Inflammatory macrophage treated with lipopolysaccharide for 4 hours (primary cell): ENCODE measurements at regions not wholly inside any gene's neighbourhood (a gene's known extent, or its start where the extent isn't known, plus 50 kb on each side); places are given as distances from the start of the nearest gene placed in this dataset.

Source experiments
- DNase-seq: peaks from one replicate; pipeline ENCODE4 v3.0.0-alpha.2; 2020

DNA sequence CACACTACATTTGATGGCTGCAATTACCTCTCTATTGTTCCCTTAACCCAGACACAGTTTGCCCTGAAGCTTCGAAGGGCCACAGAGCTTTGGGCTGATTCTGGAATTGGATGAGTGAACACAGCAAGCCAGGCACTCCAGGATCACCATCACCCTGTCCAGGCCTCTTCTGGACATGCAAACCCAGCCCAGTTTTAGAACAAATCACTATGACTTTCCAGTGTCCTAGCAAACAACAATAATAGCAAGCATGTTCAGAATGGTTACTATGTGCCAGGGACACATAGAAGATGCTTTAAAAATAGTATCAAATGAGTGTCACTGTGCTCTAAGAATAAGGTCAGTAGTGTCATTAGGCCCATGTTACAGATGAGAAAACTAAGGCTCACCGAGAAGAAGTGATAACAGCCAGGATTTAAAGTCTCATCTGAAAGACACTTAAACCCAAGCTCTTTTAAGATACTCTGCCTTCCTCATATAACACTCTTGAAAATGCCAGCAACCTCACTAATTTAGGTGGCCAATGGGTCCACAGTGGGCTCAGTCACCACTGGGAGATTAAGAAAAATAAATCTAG is 191.7 kb upstream of the STK17B start:
- no peak for DNase-seq

DNA sequence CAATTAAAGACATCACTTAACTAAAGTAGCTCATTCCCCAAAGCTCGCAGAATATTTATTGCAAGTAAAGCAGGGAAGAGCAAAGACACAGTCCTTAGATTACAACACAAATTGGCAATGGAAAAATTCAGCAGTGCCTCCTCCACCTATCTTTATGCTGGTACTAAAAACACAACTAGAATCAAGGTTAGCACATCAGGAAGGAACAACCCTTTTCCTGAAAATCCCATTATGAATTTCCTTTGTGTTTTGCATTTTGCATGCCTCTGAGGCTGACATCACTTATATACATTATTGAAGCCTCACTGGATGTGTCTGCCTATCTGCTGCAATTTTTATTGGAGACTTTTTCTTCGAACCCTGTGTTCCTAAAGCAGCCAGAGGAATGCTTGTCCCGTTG is 193.8 kb upstream of the STK17B start:
- DNase-seq, result no peak

DNA sequence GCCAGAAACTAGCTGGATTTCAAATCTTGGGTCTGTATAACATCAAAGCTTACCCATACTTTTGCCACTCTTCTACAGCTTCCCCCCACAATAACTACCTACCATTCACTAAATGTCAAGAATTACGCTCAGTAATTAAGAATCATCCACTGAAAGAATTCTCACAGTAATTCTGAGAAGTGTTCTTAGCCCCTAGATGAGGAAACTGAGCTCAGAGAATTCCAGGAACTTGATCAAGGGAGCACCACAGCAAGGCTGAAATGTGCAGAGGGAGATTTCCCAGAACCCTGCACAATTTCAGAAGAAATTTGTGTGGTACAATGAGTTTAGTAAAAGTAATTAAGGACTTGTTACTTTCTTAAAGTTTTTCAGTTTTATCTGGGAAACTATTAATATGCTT is 194.5 kb upstream of the STK17B start:
- no peak for DNase-seq

DNA sequence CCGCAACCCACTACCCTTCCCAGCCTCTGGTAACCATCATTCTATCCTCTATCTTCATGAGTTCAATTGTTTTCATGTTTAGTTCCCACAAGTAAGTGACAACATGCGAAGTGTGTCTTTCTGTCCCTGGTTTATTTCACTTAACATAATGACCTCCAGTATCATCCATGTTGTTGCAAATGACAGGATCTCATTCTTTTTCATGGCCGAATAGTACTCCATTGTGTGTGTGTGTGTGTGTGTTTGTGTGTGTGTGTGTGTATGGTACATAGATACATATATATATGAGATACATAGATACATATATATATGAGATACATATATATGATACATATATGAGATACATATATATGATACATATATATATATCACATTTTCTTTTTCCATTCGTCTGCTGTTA is 196.3 kb upstream of the STK17B start:
- no peak for DNase-seq

DNA sequence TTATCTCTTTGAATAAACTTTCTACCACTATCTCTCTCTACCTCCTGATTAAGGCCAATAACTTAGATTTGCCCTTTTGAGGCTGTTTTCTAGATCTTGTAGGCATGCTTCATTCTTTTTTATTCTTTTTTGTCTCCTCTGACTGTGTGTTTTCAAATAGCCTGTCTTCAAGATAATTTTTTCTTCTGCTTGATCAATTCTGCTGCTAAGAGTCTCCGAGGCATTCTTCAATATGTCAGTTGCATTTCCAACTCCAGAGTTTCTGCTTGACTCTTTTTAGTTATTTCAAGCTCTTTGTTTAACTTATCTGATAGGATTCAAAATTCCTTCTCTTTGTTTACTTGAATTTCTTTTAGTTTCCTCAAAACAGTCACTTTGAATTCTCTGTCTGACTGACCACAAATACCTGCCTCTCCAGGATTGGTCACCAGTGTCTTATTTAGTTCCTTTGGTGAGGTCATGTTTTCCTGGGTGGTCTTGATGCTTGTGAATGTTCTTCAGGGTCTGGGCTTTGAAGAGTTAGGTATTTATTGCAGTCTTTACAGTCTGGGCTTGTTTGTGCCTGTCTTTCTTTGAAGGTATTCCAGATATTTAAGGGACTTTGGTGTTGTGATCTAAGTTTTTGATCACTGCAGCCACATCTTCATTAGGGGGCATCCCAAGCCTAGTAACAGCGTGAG is 197.3 kb upstream of the STK17B start:
- no peak for DNase-seq

DNA sequence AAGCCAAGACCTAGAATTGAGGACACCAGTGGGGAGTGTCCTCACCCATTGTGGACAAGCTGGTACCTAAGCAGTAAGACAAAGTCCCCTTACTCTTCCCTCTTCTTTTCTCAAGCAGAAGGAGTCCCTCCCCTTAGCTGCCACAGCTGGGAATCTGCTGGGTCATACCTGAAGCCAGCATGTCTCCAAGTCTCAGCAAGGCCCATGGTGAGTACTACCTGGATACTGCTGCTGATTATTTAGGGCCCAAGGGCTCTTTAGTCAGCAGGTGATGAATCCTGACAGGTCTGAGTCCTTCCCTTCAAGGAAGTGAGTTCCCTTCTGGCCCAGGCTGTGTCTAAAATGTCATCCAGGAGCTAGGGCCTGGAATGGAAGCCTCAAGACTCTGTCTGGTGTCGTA is 198.6 kb upstream of the STK17B start:
- no peak for DNase-seq

DNA sequence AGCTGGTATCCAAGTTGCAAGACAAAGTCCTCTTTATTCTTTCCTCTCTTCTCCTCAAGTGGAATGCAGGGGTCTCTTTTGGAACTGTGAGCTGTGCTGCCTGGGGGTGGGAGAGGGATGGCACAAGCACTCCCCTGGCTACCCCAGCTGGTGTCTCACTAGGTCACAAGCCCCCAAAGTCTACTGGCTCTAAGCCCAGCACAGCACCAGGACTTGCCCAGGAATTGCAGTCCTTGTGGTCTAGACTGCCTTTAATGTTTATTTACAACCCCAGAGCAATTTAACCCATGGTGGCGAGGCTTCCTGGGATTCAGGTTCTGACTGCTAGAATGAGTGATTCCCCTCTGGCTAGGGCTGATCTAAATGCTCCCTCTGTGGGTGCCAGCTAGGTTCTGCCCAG is 199.0 kb upstream of the STK17B start:
- DNase-seq, result no peak

DNA sequence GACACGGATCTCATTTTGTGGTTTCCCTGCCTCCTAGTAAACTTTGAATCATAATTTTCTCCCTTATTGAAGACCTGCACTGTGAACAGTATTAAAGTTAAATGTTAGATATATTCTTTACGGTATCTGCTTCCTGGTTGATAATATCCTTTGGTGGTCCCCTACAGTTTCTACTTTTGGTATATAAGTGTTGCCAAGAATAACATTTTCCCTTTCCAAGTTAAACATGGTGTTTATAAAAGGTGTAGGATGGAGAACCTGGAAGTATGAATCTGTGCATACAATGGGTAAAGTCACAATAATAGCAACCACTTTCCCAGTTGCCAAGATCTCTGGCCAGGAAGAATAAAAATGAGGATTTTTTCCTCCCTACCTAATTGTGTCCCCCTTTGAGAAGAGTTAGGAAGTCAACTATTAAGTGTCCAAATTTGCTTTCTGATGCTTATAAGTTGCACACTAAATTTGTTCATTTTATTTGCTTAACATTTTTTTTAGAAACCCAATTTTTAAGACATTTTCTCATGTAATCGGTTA is 201.0 kb upstream of the STK17B start:
- no peak for DNase-seq

DNA sequence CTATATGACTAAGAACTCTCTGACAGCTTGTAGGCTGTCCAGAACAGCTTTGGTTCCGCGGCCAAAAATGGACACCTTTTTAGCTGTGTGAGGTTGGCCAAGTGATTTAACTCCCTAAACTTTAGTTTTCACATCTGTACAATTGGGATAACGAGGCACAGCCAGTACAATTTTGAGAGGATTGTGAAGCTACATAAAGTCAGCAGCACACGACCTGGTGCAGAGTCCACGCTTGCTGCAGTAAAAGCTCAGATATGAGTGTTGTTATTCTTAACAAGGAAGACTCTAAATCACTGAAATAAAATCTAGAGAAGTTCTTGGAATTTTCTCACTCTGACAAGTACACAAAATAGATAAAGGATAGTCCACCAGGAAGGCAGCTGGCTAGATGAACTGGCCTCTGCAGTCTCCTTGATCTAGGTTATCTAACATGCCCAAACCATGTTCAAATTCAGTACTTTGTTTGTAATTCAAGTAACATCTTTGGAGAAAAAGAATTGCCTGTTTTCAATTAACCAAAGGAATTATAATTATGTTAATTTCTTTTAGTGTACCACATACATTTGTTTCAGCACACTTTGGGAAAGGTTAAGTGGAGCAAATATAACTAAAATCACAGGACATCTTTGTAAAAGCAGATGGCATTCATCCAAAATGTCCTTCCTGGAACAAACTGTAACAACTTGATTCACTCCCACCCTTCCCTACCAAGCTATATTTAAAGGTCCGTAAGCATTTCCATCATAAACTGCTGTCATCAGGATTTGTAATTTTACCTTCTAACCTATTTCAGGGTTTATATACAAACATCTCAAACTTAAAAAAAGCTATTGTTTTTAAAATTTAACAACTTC is 201.7 kb upstream of the STK17B start:
- DNase-seq, result no peak

DNA sequence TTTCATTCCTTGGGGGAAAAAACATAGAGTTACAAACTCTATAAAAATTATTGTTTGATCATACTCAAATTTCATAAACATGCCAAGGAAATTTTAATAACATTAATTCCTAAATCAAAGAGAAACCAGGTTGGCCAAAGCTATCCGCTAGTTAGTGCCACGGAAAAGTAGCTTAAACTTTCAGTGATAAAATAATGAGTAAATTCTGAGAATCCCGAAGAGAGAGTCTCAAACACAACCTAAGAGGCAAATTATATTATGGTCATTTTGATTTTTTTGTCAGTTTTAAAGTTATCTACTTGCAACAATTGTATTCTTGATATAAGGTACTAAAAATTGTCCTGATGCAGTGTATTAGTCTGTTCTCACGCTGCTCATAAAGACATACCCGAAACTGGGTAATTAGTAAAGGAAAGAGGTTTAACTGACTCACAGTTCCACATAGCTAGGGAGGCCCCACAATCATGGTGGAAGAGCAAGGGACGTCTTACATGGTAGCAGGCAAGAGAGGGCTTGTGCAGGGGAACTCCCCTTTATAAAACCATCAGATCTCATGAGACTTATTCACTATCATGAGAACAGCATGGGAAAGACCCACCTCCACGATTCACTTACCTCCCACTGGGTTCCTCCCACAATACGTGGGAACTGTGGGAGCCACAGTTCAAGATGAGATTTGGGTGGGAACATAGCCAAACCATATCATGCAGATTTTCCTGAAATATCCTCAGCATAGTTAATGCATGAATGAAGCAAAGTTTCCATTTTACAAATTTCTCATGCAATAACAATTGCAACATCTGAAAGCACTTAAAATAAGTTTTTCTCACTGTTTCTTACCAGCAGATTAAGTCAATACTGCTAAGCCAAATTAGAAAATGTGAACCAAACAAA is 205.9 kb upstream of the STK17B start:
- peak; percentile 68 for DNase-seq

DNA sequence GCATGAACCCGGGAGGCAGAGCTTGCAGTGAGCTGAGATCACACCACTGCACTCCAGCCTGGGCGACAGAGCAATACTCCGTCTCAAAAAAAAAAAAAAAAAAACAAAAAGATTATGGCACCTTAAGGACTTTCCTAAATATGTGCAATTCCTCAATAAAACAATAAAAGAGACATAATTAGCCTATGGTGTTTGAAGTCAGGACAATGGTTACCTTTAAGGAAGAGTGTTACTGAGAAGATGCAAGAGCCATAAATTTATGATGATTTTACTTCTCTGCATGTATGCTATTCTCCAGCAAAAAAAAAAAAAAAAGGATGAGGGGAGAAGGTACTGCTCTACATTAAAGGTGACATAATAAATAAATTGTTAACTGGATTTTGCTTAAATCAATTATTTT is 208.2 kb upstream of the STK17B start:
- DNase-seq, result no peak

DNA sequence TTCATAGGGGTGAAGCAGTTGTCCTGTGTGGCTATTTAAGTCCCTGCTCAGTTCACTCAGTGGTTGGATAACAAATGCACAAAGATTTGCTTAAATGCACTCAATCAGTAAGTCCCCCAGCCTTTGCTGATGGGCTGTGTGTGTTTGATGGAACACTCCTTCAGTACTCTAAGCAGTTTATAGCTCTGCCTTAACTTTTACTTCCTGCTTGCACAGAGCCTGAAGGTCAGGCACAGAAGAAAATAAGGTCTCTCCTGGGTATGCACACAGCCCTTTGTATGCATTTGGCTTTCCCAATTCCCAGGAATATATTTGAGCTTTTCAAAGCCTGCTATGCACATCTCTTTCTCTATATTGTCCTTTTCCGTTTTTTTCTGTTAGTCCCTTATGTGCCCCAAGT is 208.7 kb upstream of the STK17B start:
- no peak for DNase-seq

DNA sequence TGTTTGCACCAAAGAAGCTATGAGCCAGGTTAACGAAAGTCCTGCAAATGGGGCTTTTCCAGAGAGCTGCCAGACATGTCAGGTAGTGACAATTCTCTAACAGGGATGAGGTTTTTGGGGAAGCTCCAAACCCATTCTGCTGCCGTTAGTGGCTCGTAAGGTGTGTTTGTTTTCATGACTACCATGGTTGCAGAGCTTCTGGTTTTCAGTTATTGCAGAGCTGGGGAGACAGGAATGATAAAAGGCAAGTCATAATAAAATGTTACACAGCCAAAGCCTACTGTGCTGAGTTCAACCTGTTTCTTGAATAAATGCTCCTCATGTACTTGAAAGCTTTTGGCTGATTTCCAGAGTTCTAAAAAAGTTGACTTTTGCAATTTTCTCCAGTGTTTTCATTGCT is 209.2 kb upstream of the STK17B start:
- no peak for DNase-seq

DNA sequence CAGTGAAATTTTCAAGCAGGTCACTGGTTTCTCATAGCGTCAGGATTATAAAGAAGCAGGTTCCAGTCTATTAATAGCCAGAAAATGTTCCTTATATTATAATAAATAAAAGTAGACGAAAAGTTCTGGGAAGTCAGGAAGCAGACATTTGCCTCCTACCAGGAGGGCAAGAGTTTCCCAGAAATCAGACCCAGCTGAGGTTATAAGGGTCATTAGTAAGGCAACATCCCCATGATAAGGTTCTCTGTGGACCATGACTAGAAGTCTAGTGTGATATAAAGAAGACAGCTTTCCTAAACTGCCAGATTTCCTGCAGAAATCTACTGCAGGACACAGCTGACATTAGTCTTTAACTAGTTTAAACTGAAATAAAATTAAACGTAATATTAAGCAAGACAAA is 210.1 kb upstream of the STK17B start:
- DNase-seq, result no peak

DNA sequence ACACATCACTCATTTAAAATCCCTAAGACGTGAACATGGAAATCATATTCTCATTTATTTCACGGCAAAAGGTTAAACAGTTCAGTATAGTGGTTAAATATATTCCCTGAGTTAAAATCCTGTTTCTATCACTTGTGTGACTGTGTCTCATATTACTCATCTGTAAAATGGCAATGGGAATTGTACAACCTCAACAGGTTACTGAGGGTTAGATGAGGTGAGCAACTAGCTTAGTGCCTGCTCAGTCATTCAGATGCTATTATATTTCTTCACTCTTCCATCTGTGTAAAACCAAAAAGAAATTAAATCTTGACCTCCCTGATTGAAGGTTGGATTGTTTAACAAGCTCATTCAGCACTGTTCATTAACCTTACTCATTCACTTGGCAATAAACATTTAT is 212.4 kb upstream of the STK17B start:
- DNase-seq, result no peak

DNA sequence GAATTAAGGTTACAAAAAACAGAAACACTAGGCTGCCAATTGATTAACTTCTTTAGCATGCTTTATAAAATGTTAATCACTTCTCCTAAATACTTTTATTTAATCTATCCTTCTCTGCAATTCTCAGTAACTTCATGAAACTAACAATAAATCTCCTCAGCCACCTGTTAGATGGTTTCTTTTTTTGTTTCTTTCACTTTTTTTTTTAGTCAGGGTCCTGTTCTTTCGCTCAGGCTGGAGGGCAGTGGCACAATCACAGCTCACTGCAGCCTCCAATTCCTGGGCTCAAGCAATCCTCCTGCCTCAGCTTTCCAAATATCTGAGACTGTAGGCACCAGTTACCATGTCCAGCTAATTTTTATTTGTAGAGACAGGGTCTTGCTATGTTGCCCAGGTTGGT is 213.4 kb upstream of the STK17B start:
- DNase-seq, result no peak

DNA sequence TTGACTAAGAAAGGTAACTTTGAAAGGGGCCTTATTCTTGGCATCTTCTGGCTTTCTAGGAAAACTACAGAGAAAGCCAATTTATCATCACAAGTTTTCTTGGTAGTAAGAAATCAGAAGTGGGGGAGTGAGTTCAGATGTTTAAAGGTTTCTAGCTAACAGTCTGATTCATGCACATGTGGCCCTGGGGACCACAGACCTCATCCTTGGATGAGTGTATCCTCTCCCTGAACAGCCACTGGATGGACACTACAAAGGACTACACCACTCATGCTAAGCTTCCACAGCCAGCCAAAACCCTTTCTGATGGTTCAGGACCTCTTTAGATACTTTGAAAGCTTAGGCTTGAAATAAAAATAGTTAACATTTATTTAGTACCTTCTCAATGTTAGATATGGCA is 218.3 kb upstream of the STK17B start:
- no peak for DNase-seq

DNA sequence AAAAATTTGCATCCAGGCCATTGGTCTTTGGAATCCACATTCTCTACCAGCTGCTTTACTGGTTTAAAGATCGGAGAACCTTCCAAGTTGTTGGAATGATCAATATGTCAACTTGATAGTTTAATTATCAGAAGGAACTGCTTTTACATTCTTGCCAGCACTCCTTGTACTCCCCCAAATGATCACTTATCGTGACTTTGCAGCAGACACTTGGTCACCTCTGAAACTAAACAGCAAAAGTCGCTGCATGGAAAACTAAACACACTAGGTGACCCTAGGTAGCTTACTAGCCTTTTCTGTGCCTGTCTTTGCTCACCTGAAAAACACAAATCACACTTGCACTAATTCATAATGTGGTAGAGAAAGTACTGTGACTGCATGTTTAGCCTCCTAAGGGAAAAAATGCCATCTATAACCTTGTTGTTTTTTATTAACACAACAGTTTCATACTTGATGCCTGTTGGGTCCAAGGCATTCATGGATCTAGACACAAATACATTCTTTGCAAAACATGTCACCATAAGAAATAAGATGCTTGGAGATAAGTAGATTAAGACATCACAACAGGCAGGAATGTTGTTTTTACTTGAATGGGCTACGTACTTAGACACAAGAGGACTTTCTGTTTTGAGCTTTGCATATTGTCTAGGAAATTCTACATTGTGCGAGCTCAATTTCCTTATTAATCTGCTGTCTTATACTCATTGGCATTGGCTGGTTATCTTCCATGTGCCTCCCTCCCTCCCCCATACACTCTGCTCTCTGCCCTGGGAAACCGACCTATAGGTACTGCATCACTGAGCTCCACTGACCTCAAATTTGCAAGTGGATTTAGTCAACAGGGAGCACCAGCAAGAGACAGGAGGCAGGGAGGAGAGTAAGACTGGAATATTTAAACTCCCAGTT is 219.1 kb upstream of the STK17B start:
- DNase-seq, result no peak

DNA sequence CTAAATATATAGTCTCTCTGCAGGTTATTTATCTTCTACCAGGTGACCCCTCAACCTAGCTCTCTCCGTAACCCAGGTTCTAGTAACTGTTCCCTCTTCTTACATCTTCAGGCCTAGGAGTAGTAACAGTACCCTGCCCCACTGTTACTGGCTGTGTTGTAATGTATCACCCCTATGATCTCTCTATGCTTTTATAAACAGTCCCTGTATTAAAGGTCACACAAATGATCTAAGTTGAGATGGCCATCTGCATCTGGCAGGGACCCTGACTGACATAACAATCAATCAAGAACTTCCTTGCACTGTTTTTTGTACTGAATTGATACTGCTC is 219.7 kb upstream of the STK17B start:
- DNase-seq, result no peak

DNA sequence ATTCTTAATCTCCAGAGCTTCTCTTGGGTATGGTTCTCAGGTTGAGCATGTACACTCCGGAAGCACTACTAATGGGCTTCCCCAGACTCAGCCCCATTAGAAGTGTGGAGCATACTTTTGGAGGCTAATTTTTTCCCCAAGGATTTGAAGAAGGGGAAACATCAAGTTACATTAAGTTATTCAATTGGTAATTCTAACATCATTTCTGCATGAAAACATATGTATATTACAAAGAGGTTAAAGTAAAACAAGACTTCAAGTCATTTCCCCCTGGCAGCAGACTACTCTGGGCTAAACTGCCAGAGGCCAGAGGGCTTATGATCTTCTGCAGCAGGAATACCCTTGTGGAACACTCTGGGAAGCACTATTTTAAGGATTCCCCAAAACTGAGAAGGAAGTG is 227.7 kb upstream of the STK17B start:
- DNase-seq, result no peak

DNA sequence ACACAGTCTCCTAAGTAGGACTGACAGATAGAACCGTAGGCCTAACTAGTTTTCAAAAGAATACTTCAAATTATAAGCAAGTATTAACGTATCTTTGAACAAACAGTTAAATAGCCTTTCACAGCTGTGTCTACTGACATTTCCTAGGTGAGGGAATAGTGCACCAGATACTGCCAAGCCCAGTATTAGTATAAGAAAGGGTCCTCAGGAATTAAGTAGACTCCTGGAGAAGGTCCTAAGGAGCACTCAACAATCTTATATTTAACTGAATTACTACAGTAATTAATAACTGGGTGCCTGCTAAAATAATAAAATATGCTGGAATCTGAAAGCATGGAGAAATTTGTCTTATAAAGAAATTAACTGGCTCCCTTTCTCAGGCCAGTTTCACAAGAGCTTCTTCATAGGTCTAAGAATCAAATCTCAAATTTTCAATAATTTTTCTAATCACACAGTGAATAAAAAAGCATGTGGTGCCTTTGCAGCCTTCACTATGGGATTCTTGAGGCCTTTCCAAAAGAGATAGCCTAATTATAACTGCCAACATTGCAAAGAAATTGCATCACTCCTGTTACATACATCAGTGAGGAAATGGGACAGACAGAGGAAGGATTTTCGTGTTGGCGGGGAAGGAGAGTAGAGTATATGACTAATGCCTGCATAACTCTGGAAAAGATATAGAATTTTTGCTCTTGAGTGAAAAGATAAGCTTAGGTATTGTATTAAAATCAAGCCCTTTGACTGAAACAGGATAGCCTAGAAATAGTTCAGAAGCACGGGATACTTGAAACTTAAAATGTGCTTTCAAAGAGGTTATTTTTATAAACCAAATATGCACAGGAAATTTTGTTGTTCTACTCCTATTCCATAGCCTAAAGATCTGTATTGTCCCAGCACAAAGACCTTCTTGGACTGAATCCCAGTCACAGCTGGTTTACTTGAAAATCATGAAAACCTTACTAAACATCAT is 228.6 kb upstream of the STK17B start:
- peak; percentile 92 for DNase-seq
